ENCODE measurements at regions not wholly inside any gene's neighbourhood (a gene's known extent, or its start where the extent isn't known, plus 50 kb on each side); places are given as distances from the start of the nearest gene placed in this dataset.
"Not testable (repeated sequence)": the region's sequence is repeated elsewhere in the genome, so short reads cannot be mapped to it uniquely, and the experiment has no call there.

GRCh38 chr4:156113138-156113765 is 159.6 kb upstream of the CTSO start:
- DNase-seq (no peak), ATAC-seq (no peak)
- Histone ChIP-seq H3K4me1 (no peaks in the 10 kb centered on the region), H3K27me3 (ENCODE audit: low read depth) (no peaks in the 10 kb centered on the region), H3K27ac (no peak overlapping the region), H3K9me3 (no peaks in the 10 kb centered on the region), H3K36me3 (no peaks in the 10 kb centered on the region), H3K4me3 (no peak overlapping the region)
- intact Hi-C loops (cut with DNase I): no loop called here
- TF ChIP-seq, protein P1, sequence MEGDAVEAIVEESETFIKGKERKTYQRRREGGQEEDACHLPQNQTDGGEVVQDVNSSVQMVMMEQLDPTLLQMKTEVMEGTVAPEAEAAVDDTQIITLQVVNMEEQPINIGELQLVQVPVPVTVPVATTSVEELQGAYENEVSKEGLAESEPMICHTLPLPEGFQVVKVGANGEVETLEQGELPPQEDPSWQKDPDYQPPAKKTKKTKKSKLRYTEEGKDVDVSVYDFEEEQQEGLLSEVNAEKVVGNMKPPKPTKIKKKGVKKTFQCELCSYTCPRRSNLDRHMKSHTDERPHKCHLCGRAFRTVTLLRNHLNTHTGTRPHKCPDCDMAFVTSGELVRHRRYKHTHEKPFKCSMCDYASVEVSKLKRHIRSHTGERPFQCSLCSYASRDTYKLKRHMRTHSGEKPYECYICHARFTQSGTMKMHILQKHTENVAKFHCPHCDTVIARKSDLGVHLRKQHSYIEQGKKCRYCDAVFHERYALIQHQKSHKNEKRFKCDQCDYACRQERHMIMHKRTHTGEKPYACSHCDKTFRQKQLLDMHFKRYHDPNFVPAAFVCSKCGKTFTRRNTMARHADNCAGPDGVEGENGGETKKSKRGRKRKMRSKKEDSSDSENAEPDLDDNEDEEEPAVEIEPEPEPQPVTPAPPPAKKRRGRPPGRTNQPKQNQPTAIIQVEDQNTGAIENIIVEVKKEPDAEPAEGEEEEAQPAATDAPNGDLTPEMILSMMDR (IDR thresholded peaks at IDR 0.05): no peak

GRCh38 chr4:156111686-156112085 is 158.0 kb upstream of the CTSO start:
- TF ChIP-seq, protein P1 (IDR thresholded peaks at IDR 0.05): no peak
- Histone ChIP-seq H3K4me1 (no peaks in the 10 kb centered on the region), H3K36me3 (no peaks in the 10 kb centered on the region), H3K9me3 (no peaks in the 10 kb centered on the region), H3K27ac (no peak overlapping the region), H3K4me3 (no peak overlapping the region), H3K27me3 (ENCODE audit: low read depth) (no peaks in the 10 kb centered on the region)
- no peak for ATAC-seq
- intact Hi-C loops (cut with DNase I): no loop called here
- no peak for DNase-seq

GRCh38 chr4:156109943-156110900 is 156.6 kb upstream of the CTSO start:
- no peak for ATAC-seq

DNA sequence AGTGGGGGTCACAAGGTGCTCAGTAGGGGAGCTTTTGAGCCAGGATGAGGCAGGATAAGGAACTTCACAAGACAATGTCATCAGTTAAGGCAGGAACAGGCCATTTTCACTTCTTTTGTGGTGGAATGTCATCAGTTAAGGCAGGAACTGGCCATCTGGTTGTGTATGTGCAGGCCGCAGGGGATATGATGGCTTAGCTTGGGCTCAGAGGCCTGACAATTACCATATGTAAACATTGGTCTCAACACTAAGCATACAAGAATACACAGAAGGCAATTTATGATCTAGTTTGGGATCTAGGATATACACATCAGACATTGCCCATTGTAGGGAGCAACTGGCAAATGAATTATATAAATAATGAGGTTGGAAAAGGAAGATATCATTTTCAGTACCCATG is 155.4 kb upstream of the CTSO start:
- H3K27me3 ChIP-seq (ENCODE audit: low read depth); H3K4me1 ChIP-seq; H3K4me3 ChIP-seq; H3K36me3 ChIP-seq; H3K9me3 ChIP-seq; ATAC-seq; H3K27ac ChIP-seq; DNase-seq; intact Hi-C loops (cut with DNase I): not testable (repeated sequence)

More at GRCh38 chr4:156109943-156110900, 156.6 kb upstream of the CTSO start:
- intact Hi-C loops (cut with DNase I): no loop called here
- Histone ChIP-seq H3K27ac (no peak overlapping the region), H3K4me1 (no peaks in the 10 kb centered on the region), H3K36me3 (no peaks in the 10 kb centered on the region), H3K27me3 (ENCODE audit: low read depth) (no peaks in the 10 kb centered on the region), H3K4me3 (no peak overlapping the region), H3K9me3 (no peaks in the 10 kb centered on the region)
- TF ChIP-seq, protein P1 (IDR thresholded peaks at IDR 0.05): no peak
- DNase-seq: no peak

DNA sequence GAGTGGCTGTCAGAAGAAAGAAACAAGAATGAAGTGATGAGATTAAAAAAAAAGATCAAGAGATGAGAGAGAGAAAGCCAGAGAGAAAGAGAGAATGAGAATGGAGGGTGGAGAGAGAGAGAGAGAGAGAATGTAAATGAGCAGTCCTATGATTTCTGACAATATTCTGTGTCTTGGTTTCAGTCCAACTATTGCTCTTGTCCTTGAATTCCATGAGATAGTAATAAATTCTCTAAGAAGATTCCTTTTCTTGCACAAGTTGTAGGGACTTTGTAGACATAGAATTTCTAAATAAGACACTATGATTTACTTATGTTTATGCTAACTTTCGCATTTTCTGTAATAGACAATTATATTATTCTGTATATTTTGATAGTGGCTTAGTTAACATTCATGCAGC is 149.6 kb upstream of the CTSO start:
- DNase-seq (no peak), ATAC-seq (no peak)
- Histone ChIP-seq H3K9me3 (no peaks in the 10 kb centered on the region), H3K4me1 (no peaks in the 10 kb centered on the region), H3K36me3 (no peaks in the 10 kb centered on the region), H3K27me3 (ENCODE audit: low read depth) (no peaks in the 10 kb centered on the region), H3K27ac (no peak overlapping the region), H3K4me3 (no peak overlapping the region)
- intact Hi-C loops (cut with DNase I): no loop called here
- TF ChIP-seq, protein P1 (IDR thresholded peaks at IDR 0.05): no peak

- TF ChIP-seq, protein P1 (IDR thresholded peaks at IDR 0.05): no peak
- no peak overlapping the region for H3K4me3 ChIP-seq
- H3K27ac ChIP-seq: no peak overlapping the region
- ATAC-seq: no peak
- DNase-seq: no peak
- H3K4me1 ChIP-seq: no peaks in the 10 kb centered on the region
- intact Hi-C loops (cut with DNase I): no loop called here
- no peaks in the 10 kb centered on the region for H3K36me3 ChIP-seq
- H3K27me3 ChIP-seq (ENCODE audit: low read depth): no peaks in the 10 kb centered on the region
- no peaks in the 10 kb centered on the region for H3K9me3 ChIP-seq
These were observed 148.7 kb upstream of the CTSO start for GRCh38 chr4:156102411-156102810.
